ENCODE measurements at regions not wholly inside any gene's neighbourhood (a gene's known extent, or its start where the extent isn't known, plus 50 kb on each side); places are given as distances from the start of the nearest gene placed in this dataset.

DNA sequence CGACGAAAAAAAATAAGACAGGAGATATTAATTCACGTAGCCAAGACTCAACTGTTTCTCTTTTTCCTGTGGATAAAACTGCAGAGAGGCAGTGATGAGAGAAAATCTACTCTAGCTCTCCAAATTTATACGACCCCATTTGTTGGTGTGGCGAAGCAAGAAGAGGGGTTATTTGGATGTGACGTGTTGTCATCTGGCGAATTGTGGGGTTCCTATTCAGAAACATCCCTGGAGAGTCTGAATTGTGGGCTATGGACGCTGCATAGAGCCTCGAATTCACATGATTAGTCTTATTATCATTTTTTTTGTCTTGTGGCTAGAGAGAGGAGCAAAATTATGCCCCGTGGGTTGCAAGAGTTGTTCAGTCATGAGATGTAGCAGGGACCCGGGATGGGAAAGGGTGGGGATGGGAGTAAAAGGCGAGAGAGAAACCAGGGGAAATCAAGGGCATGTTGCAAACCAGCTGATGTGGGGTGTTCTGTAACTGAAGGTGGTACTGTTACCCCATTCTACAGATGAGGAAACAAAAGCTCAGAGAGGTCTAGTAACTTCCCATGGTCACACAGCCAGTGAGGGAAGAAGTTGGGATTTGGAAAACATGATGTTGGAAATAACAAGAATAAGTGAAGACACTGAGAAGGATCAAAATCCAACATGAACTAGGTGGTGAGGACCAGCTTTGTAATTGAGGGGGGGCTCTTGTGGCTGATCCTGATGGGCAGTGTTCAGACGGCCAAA lies 69.2 kb upstream of the SFMBT2 start:
- Histone ChIP-seq H3K27me3 (ENCODE audit: control insufficient read depth, insufficient read depth, low read length) (peaks cover 3% of the 10 kb centered on the region), H3K36me3 (ENCODE audit: control insufficient read depth in 2 of 3, insufficient read depth in 3 of 3, low read length in 3 of 3) (no peaks in the 10 kb centered on the region), H3K9ac (ENCODE audit: low read length in 3 of 3) (no peak overlapping the region), H3K4me1 (ENCODE audit: control insufficient read depth in 2 of 3, insufficient read depth in 2 of 3, low read depth in 1 of 3, low read length in 3 of 3) (peaks cover 2 to 5% (median 3%) of the 10 kb centered on the region in 3 donors), H3K27ac (ENCODE audit: low read depth in 2 of 2, low read length in 2 of 2) (no peak overlapping the region), H3K4me3 (ENCODE audit: low read length in 3 of 3) (no peak overlapping the region), H3K9me3 (ENCODE audit: control insufficient read depth in 2 of 3, insufficient read depth in 1 of 3, low read length in 3 of 3) (no peaks in the 10 kb centered on the region)
- TF ChIP-seq, protein P1, sequence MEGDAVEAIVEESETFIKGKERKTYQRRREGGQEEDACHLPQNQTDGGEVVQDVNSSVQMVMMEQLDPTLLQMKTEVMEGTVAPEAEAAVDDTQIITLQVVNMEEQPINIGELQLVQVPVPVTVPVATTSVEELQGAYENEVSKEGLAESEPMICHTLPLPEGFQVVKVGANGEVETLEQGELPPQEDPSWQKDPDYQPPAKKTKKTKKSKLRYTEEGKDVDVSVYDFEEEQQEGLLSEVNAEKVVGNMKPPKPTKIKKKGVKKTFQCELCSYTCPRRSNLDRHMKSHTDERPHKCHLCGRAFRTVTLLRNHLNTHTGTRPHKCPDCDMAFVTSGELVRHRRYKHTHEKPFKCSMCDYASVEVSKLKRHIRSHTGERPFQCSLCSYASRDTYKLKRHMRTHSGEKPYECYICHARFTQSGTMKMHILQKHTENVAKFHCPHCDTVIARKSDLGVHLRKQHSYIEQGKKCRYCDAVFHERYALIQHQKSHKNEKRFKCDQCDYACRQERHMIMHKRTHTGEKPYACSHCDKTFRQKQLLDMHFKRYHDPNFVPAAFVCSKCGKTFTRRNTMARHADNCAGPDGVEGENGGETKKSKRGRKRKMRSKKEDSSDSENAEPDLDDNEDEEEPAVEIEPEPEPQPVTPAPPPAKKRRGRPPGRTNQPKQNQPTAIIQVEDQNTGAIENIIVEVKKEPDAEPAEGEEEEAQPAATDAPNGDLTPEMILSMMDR (IDR thresholded peaks at IDR 0.05; ENCODE audit: borderline replicate concordance, extremely low read depth, insufficient read depth): no peak
- FAIRE-seq (no peak), DNase-seq (no peak)
- intact Hi-C loops (cut with DNase I): no loop called here

DNA sequence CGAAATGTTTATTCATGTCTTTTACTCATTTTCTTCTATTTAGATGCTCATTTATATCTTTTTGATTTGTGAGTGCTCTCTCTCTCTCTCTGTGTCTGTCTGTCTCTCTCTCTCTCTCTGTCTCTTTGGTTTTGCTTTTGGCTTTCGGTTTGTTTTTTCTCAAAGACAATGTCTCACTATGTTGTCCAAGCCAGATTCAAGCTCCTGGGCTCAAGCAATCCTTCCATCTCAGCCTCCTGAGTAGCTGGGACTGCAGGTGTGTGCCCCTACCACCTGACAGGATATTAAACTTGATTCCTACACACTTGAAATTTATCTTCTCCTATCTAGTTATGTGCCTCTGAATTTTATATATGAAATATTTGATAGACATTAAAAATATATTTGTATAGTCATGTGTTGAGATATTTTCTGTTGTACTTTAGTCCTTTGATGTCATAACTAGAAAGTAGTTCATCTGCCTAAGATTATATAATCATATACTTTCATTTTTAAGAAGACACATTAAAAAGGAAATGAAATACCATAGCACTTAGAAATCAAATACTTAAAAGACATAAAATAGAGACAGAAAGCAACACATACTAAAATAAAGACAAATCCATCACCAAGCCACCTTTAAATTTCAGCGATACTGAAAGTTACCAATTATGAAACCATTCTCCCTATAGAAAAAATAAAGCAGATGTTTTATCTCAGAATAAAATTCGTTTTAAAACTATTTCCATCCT lies 68.1 kb upstream of the SFMBT2 start:
- H3K4me1 ChIP-seq (ENCODE audit: control insufficient read depth in 2 of 3, insufficient read depth in 2 of 3, low read depth in 1 of 3, low read length in 3 of 3): peaks cover 2 to 5% (median 5%) of the 10 kb centered on the region in 3 donors
- H3K4me3 ChIP-seq (ENCODE audit: low read length in 3 of 3): no peak overlapping the region
- intact Hi-C loops (cut with DNase I): no loop called here
- H3K27me3 ChIP-seq (ENCODE audit: control insufficient read depth, insufficient read depth, low read length): peaks cover 3% of the 10 kb centered on the region
- no peak overlapping the region for H3K9ac ChIP-seq (ENCODE audit: low read length in 3 of 3)
- H3K9me3 ChIP-seq (ENCODE audit: control insufficient read depth in 2 of 3, insufficient read depth in 1 of 3, low read length in 3 of 3): no peaks in the 10 kb centered on the region
- TF ChIP-seq, protein P1 (IDR thresholded peaks at IDR 0.05; ENCODE audit: borderline replicate concordance, extremely low read depth, insufficient read depth): no peak
- no peaks in the 10 kb centered on the region for H3K36me3 ChIP-seq (ENCODE audit: control insufficient read depth in 2 of 3, insufficient read depth in 3 of 3, low read length in 3 of 3)
- H3K27ac ChIP-seq (ENCODE audit: low read depth in 2 of 2, low read length in 2 of 2): no peak overlapping the region
- DNase-seq (no peak), FAIRE-seq (no peak)

DNA sequence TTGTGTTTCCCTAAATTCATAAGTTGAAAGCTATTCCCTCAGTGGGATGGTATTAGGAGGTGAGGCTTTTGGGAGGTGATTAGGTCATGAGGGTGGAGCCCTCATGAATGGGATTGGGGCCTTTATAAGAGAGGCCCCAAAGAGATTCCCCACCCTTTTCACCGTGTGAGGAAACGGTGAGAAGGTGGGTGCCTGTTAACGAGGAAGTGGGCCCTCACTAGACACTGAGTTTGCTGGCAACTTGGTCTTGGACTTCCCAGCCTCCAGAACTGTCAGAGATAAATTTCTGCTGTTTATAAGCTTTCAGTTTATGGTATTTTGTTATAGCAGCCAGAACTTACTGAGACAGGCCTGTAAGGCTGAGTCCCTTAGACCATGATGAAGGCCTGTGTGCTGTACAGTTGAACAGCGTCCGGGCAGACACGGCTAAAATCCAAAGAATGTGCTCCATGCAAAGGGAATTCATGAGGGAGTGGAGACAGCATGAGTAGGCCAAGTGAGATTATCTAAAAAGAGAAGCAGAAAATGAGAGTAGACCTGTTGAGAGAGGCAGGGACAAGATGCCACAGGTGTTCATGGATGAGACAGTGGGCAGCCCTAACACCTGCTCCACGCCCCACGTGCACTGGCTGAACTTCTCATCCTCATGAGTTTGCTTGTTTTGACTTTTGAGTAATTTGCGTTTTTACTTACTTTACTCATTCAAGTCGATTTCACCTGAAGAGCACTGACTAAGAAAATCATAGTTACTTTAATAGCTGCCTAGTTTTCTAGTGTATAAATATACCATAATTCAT lies 66.9 kb upstream of the SFMBT2 start:
- peaks cover 2 to 5% (median 5%) of the 10 kb centered on the region in 3 donors for H3K4me1 ChIP-seq (ENCODE audit: control insufficient read depth in 2 of 3, insufficient read depth in 2 of 3, low read depth in 1 of 3, low read length in 3 of 3)
- FAIRE-seq (no peak), DNase-seq (no peak)
- H3K9me3 ChIP-seq (ENCODE audit: control insufficient read depth in 2 of 3, insufficient read depth in 1 of 3, low read length in 3 of 3): no peaks in the 10 kb centered on the region
- no peaks in the 10 kb centered on the region for H3K36me3 ChIP-seq (ENCODE audit: control insufficient read depth in 2 of 3, insufficient read depth in 3 of 3, low read length in 3 of 3)
- TF ChIP-seq, protein P1 (IDR thresholded peaks at IDR 0.05; ENCODE audit: borderline replicate concordance, extremely low read depth, insufficient read depth): no peak
- no peak overlapping the region for H3K27ac ChIP-seq (ENCODE audit: low read depth in 2 of 2, low read length in 2 of 2)
- intact Hi-C loops (cut with DNase I): no loop called here
- peaks cover 3% of the 10 kb centered on the region for H3K27me3 ChIP-seq (ENCODE audit: control insufficient read depth, insufficient read depth, low read length)
- no peak overlapping the region for H3K4me3 ChIP-seq (ENCODE audit: low read length in 3 of 3)
- H3K9ac ChIP-seq (ENCODE audit: low read length in 3 of 3): no peak overlapping the region
